H9 (cell line): ENCODE measurements at regions not wholly inside any gene's neighbourhood (a gene's known extent, or its start where the extent isn't known, plus 50 kb on each side); places are given as distances from the start of the nearest gene placed in this dataset.

Experiments
- DNase-seq: peaks from one replicate; pipeline ENCODE4 v3.0.0-alpha.2; 2017
- H2AFZ ChIP-seq: one replicate; pipeline ENCODE4 v1.6.1; 2013; ENCODE audit warnings: mild to moderate bottlenecking, low read length, control low read depth, moderate library complexity
- H2AK5ac ChIP-seq: 2 replicates; pipeline ENCODE4 v1.6.1; 2013; ENCODE audit warnings: low read length, control low read depth, mixed read lengths; ENCODE audit not compliant: insufficient read length
- H2BK120ac ChIP-seq: one replicate; pipeline ENCODE4 v1.6.1; 2013; ENCODE audit warnings: low read depth, mild to moderate bottlenecking, low read length, control low read depth, inconsistent platforms; ENCODE audit not compliant: poor library complexity, severe bottlenecking
- H2BK12ac ChIP-seq: 2 replicates; pipeline ENCODE4 v1.6.1; 2013; ENCODE audit warnings: low read length, control low read depth, mixed read lengths, low read depth; ENCODE audit not compliant: insufficient read length
- H2BK15ac ChIP-seq: 2 replicates; pipeline ENCODE4 v1.6.1; 2013; ENCODE audit warnings: low read depth, low read length, control low read depth
- H2BK20ac ChIP-seq: one replicate; pipeline ENCODE4 v1.6.1; 2013; ENCODE audit warnings: low read depth, mild to moderate bottlenecking, low read length, control low read depth, inconsistent platforms; ENCODE audit not compliant: poor library complexity, severe bottlenecking
- H2BK5ac ChIP-seq: 2 replicates; pipeline ENCODE4 v1.6.1; 2013; ENCODE audit warnings: low read length, control low read depth, mixed read lengths; ENCODE audit not compliant: insufficient read length
- H3K14ac ChIP-seq: 2 replicates; pipeline ENCODE4 v1.6.1; 2013; ENCODE audit warnings: low read length, control low read depth; ENCODE audit not compliant: insufficient read depth
- H3K18ac ChIP-seq: 2 replicates; pipeline ENCODE4 v1.6.1; 2013; ENCODE audit warnings: low read depth, mild to moderate bottlenecking, mixed read lengths, low read length, control low read depth; ENCODE audit not compliant: insufficient read length
- H3K23ac ChIP-seq: 2 replicates; pipeline ENCODE4 v1.6.1; 2013; ENCODE audit warnings: low read length, control low read depth, mixed read lengths, low read depth; ENCODE audit not compliant: insufficient read length
- H3K23me2 ChIP-seq: 2 replicates; pipeline ENCODE4 v1.6.1; 2013; ENCODE audit warnings: low read depth, mild to moderate bottlenecking, mixed read lengths, low read length, control low read depth; ENCODE audit not compliant: insufficient read length, poor library complexity, severe bottlenecking
- H3K27ac ChIP-seq: 2 replicates; pipeline ENCODE4 v1.5.1; 2013; ENCODE audit warnings: low read length, control low read depth, mixed read lengths, low read depth; ENCODE audit not compliant: insufficient read length
- H3K27me3 ChIP-seq: 2 replicates; pipeline ENCODE4 v1.6.1; 2013; ENCODE audit warnings: low read length, control low read depth, inconsistent platforms; ENCODE audit not compliant: insufficient read depth
- H3K4ac ChIP-seq: 2 replicates; pipeline ENCODE4 v1.6.1; 2013; ENCODE audit warnings: low read depth, mild to moderate bottlenecking, control low read depth, inconsistent platforms, low read length, moderate library complexity
- H3K4me1 ChIP-seq: 2 replicates; pipeline ENCODE4 v1.6.1; 2013; ENCODE audit warnings: low read length, control low read depth, inconsistent platforms; ENCODE audit not compliant: insufficient read depth
- H3K4me2 ChIP-seq: 2 replicates; pipeline ENCODE4 v1.6.1; 2013; ENCODE audit warnings: low read length, control low read depth, mixed read lengths; ENCODE audit not compliant: insufficient read length, insufficient read depth
- H3K56ac ChIP-seq: 2 replicates; pipeline ENCODE4 v1.6.1; 2013; ENCODE audit warnings: low read depth, mild to moderate bottlenecking, mixed read lengths, low read length, control low read depth; ENCODE audit not compliant: insufficient read length
- H3K79me1 ChIP-seq: 2 replicates; pipeline ENCODE4 v1.6.1; 2013; ENCODE audit warnings: low read depth, mild to moderate bottlenecking, moderate library complexity, low read length, control low read depth, inconsistent platforms; ENCODE audit not compliant: insufficient read depth, poor library complexity, severe bottlenecking
- H3K79me2 ChIP-seq: 2 replicates; pipeline ENCODE4 v1.6.1; 2013; ENCODE audit warnings: low read length, control low read depth, inconsistent platforms; ENCODE audit not compliant: insufficient read depth
- H3K9ac ChIP-seq: 2 replicates; pipeline ENCODE4 v1.6.1; 2013; ENCODE audit warnings: low read length, control low read depth, mixed read lengths; ENCODE audit not compliant: insufficient read length; ENCODE audit errors: extremely low read depth
- H3K9me3 ChIP-seq: one replicate; pipeline ENCODE4 v1.6.1; 2013; ENCODE audit warnings: low read depth, low read length, inconsistent platforms; ENCODE audit not compliant: control insufficient read depth
- H3T11ph ChIP-seq: one replicate; pipeline ENCODE4 v1.6.1; 2013; ENCODE audit warnings: mild to moderate bottlenecking, low read length, control low read depth, inconsistent platforms
- H4K20me1 ChIP-seq: one replicate; pipeline ENCODE4 v1.6.1; 2013; ENCODE audit not compliant: control insufficient read depth, insufficient read length, insufficient read depth
- H4K5ac ChIP-seq: 2 replicates; pipeline ENCODE4 v1.6.1; 2013; ENCODE audit warnings: low read depth, mild to moderate bottlenecking, mixed read lengths, low read length, control low read depth; ENCODE audit not compliant: insufficient read length
- H4K8ac ChIP-seq: replicated peaks from 2 replicates; pipeline ENCODE4 v1.6.1; 2013; ENCODE audit warnings: low read length, control low read depth, mixed read lengths, low read depth; ENCODE audit not compliant: insufficient read length
- H4K91ac ChIP-seq: 2 replicates; pipeline ENCODE4 v1.6.1; 2013; ENCODE audit warnings: low read depth, mild to moderate bottlenecking, moderate library complexity, mixed read lengths, low read length, control low read depth; ENCODE audit not compliant: insufficient read length
- H3K27ac Mint-ChIP-seq, 3 experiments: 2 replicates in 2 of 3; 3 replicates in 1 of 3; pipeline ENCODE4 v1.8.0; 2020 to 2021; ENCODE audit warnings: mixed read lengths in 3 of 3, mild to moderate bottlenecking in 1 of 3, moderate library complexity in 1 of 3
- H3K27me3 Mint-ChIP-seq: 2 replicates; pipeline ENCODE4 v1.8.0; 2021; ENCODE audit warnings: low read depth, mild to moderate bottlenecking, moderate library complexity, mixed read lengths
- H3K36me3 Mint-ChIP-seq, 3 experiments: 2 replicates in 2 of 3; 3 replicates in 1 of 3; pipeline ENCODE4 v1.8.0; 2020 to 2021; ENCODE audit warnings: low read depth in 3 of 3, mixed read lengths in 3 of 3; ENCODE audit not compliant: insufficient read depth in 1 of 3
- H3K4me1 Mint-ChIP-seq, 2 experiments: 2 replicates each; pipeline ENCODE4 v1.8.0; 2020; ENCODE audit warnings: mixed read lengths in 2 of 2
- H3K4me3 Mint-ChIP-seq, 2 experiments: 2 replicates in 1 of 2; 3 replicates in 1 of 2; pipeline ENCODE4 v1.8.0; 2020 to 2021; ENCODE audit warnings: mild to moderate bottlenecking in 2 of 2, mixed read lengths in 2 of 2, moderate library complexity in 1 of 2
- H3K9me3 Mint-ChIP-seq, 2 experiments: 2 replicates in 1 of 2; 3 replicates in 1 of 2; pipeline ENCODE4 v1.8.0; 2020; ENCODE audit warnings: mild to moderate bottlenecking in 2 of 2, mixed read lengths in 2 of 2, moderate library complexity in 1 of 2
- CTCF ChIP-seq: fragments of 200-600 bp; sonication (generic); conservative IDR thresholded peaks from 3 replicates; pipeline ENCODE4 v1.8.0; 2021; ENCODE audit warnings: antibody characterized with exemption, mild to moderate bottlenecking
- WGBS: extraction: QIAGEN DNeasy Blood & Tissue Kit; methylation state at CpG from one replicate; pipeline ENCODE4 v1.1.7; 2013; ENCODE audit warnings: missing lambda C conversion rate, low lambda C conversion rate, mixed read lengths; ENCODE audit not compliant: insufficient read length; ENCODE audit errors: extremely low coverage; 5-methylcytosine and 5-hydroxymethylcytosine counted together

GRCh38 chr20:25991756-25992130 lies 295.1 kb upstream of the ZNF337 start:
- peaks cover 0 to 3% of the 10 kb centered on the region in 2 experiments; a peak in 3 of 5 replicates for H3K9me3 Mint-ChIP-seq
- Histone ChIP-seq H3T11ph (no peak overlapping the region), H3K79me2 (no peaks in the 10 kb centered on the region)

More at GRCh38 chr20:25991756-25992130, 295.1 kb upstream of the ZNF337 start:
- Histone ChIP-seq H2BK15ac (no peak overlapping the region), H2BK120ac (no peak overlapping the region), H2AK5ac (no peak overlapping the region), H3K9ac (no peak overlapping the region), H4K8ac (no peak overlapping the region), H3K4me2 (no peak overlapping the region), H4K5ac (no peak overlapping the region), H2BK20ac (no peak overlapping the region), H3K4ac (no peak overlapping the region), H2BK5ac (no peak overlapping the region), H3K23me2 (no peaks in the 10 kb centered on the region), H4K91ac (no peak overlapping the region), H3K56ac (no peak overlapping the region), H3K4me1 (no peaks in the 10 kb centered on the region), H3K27ac (no peak overlapping the region), H3K79me1 (no peaks in the 10 kb centered on the region), H3K18ac (no peak overlapping the region), H3K9me3 (no peaks in the 10 kb centered on the region), H3K14ac (no peak overlapping the region), H4K20me1 (no peaks in the 10 kb centered on the region), H2BK12ac (no peak overlapping the region), H3K27me3 (no peaks in the 10 kb centered on the region), H2AFZ (no peak overlapping the region), H3K23ac (no peak overlapping the region)
- no peak for DNase-seq
- Mint-ChIP-seq H3K27me3 (peaks cover 2% of the 10 kb centered on the region; the same call in 1 of the 2 replicates), H3K4me3 (no peak overlapping the region), H3K4me1 (peaks cover 11 to 22% of the 10 kb centered on the region in 2 experiments), H3K36me3 (peaks cover 0 to 3% (median 0%) of the 10 kb centered on the region in 3 experiments; a peak in 2 of 7 replicates), H3K27ac (peak overlapping the region in 1 of 3 experiments; percentile 57; a peak in 2 of 7 replicates)
- no CpG with 5 or more reads among the region's 16 CpGs for WGBS
- no peak for TF ChIP-seq CTCF
